GM12875 (cell line): ENCODE measurements at regions not wholly inside any gene's neighbourhood (a gene's known extent, or its start where the extent isn't known, plus 50 kb on each side); places are given as distances from the start of the nearest gene placed in this dataset.

Experiments
- H3K4me3 ChIP-seq: one replicate; pipeline ENCODE4 v1.5.1; 2011; ENCODE audit warnings: low read depth, low read length, control low read depth
- CTCF ChIP-seq: IDR thresholded peaks from 2 replicates; pipeline ENCODE4 v1.5.1; 2011; ENCODE audit warnings: low read depth, mild to moderate bottlenecking, control low read depth, inconsistent platforms, low read length, moderate library complexity, borderline replicate concordance; ENCODE audit not compliant: insufficient read depth

GRCh38 chr9:78486661-78487060 lies 189.7 kb downstream of the PSAT1 start:
- no peak for TF ChIP-seq CTCF
- no peak overlapping the region for H3K4me3 ChIP-seq

GRCh38 chr9:78490231-78490630 lies 193.3 kb downstream of the PSAT1 start:
- no peak for TF ChIP-seq CTCF
- H3K4me3 ChIP-seq = no peak overlapping the region

- H3K4me3 ChIP-seq = no peak overlapping the region
- TF ChIP-seq CTCF = no peak
Observed at GRCh38 chr9:78491402-78491801, 194.5 kb downstream of the PSAT1 start.

DNA sequence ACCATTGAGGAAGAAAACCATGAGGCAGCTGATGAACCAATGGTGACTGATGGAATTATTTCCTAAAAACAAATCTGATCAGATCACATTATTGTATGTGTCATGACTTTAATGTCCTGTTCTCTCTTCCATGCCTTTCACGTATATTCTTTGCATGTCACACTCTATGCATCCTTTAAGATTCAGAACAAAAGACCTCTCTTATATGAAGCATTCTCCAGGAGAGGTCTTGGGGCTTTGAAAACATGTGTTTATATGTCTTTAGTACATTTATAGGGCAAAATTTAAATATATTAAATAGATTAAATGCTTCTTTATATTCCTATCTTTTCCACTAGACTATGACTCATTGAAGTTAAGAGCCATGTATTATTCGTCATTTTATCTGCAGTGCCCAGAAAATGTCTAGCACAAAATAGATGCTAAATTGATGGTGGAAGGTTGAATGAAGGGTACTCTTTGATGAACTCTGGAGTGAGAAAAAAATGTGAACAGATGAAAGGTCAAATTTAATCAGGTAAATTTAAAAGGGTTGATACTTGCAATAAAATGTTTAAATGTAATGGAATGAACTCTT lies 196.3 kb downstream of the PSAT1 start:
- no peak overlapping the region for H3K4me3 ChIP-seq
- TF ChIP-seq CTCF = no peak

DNA sequence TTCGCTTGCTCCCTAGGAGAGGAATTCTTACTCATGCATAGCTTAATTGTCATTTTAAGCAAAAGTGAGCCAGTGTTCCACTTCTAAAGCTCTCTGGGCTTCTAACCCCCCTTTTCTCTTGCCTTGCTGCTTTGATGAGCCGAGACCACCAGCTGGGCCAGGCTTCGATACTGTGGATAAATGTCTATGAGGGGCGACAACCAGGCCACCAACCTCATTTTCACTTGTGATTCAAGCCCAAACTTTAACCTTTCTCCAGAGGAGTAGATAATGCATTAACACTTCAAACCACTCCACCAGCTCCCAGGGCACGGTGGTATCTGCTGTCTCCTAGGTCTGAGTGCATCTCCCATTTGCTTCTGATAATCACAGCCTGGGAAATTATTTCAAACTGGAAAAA lies 205.6 kb downstream of the PSAT1 start:
- H3K4me3 ChIP-seq = no peak overlapping the region
- no peak for TF ChIP-seq CTCF

DNA sequence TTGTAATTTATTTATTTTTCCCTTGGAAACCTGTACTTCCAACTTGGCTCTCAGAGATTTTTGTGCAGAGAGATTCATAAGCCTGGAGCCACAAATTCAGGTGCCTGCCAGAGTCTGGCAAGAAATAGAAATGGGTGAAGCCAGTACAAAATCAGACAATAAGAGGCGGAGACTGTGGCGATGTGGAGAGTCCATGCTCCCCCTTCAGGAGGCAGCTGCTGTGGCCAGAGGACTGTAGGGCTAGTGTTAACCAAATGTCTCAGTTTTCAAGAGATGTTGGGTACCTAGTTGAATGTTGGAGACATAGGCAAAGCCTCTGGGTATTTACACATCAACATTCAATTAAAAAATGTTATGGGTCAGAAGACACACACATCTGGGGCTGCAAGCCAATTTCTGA lies 208.6 kb downstream of the PSAT1 start:
- TF ChIP-seq CTCF = no peak
- no peak overlapping the region for H3K4me3 ChIP-seq

GRCh38 chr9:78507037-78507436 lies 210.1 kb downstream of the PSAT1 start:
- no peak overlapping the region for H3K4me3 ChIP-seq
- TF ChIP-seq CTCF = no peak
